NCI-H1105 treated with DMSO at 0.1 percent for 48 hours (cell line): ENCODE measurements at regions not wholly inside any gene's neighbourhood (a gene's known extent, or its start where the extent isn't known, plus 50 kb on each side); places are given as distances from the start of the nearest gene placed in this dataset.
A peak's percentile ranks its signal among the peaks of the same experiment; 100 is the strongest.
"Not testable (repeated sequence)": the region's sequence is repeated elsewhere in the genome, so short reads cannot be mapped to it uniquely, and the experiment has no call there.

Source experiments
- DNase-seq: peaks from one replicate; lab custom pipeline; 2025; lab: John Stamatoyannopoulos, UW

GRCh38 chr18:51522821-51523220, 325.3 kb upstream of the MEX3C start:
- DNase-seq: no peak

- no peak for DNase-seq
Observed at GRCh38 chr18:51523671-51524070, 326.2 kb upstream of the MEX3C start.

- DNase-seq: no peak
Observed at GRCh38 chr18:51525453-51526225, 328.2 kb upstream of the MEX3C start.

GRCh38 chr18:51527826-51528225, 330.3 kb upstream of the MEX3C start:
- DNase-seq: no peak

- no peak for DNase-seq
Observed at GRCh38 chr18:51531501-51531900, 334.0 kb upstream of the MEX3C start.

GRCh38 chr18:51537487-51537886, 340.0 kb upstream of the MEX3C start:
- peak; percentile 59 for DNase-seq

GRCh38 chr18:51540562-51540961, 343.1 kb upstream of the MEX3C start:
- no peak for DNase-seq

GRCh38 chr18:51541230-51541629, 343.7 kb upstream of the MEX3C start:
- DNase-seq: no peak

- DNase-seq: no peak
Observed at GRCh38 chr18:51543658-51544155, 346.2 kb upstream of the MEX3C start.

GRCh38 chr18:51545446-51545845, 348.0 kb upstream of the MEX3C start:
- DNase-seq: no peak

- DNase-seq: no peak
Observed at GRCh38 chr18:51559198-51559901, 361.9 kb upstream of the MEX3C start.

- no peak for DNase-seq
Observed at GRCh38 chr18:51559902-51560287, 362.4 kb upstream of the MEX3C start.

GRCh38 chr18:51561821-51562220, 364.3 kb upstream of the MEX3C start:
- DNase-seq: no peak

GRCh38 chr18:51562866-51563265, 365.4 kb upstream of the MEX3C start:
- no peak for DNase-seq

- DNase-seq: no peak
Observed at GRCh38 chr18:51563396-51563795, 365.9 kb upstream of the MEX3C start.

GRCh38 chr18:51568151-51568550, 370.7 kb upstream of the MEX3C start:
- no peak for DNase-seq

GRCh38 chr18:51569153-51569552, 371.7 kb upstream of the MEX3C start:
- no peak for DNase-seq

- no peak for DNase-seq
Observed at GRCh38 chr18:51569561-51569960, 372.1 kb upstream of the MEX3C start.

GRCh38 chr18:51570071-51570470, 372.6 kb upstream of the MEX3C start:
- not testable (repeated sequence) for DNase-seq

GRCh38 chr18:51573886-51574285, 376.4 kb upstream of the MEX3C start:
- DNase-seq: not testable (repeated sequence)

- DNase-seq: no peak
Observed at GRCh38 chr18:51575171-51575570, 377.7 kb upstream of the MEX3C start.

- no peak for DNase-seq
Observed at GRCh38 chr18:51578406-51578980, 381.0 kb upstream of the MEX3C start.

GRCh38 chr18:51580580-51580979, 383.1 kb upstream of the MEX3C start:
- DNase-seq: no peak
